NCI-H146 treated with DMSO at 0.1 percent for 48 hours (cell line): ENCODE measurements at regions not wholly inside any gene's neighbourhood (a gene's known extent, or its start where the extent isn't known, plus 50 kb on each side); places are given as distances from the start of the nearest gene placed in this dataset.
A peak's percentile ranks its signal among the peaks of the same experiment; 100 is the strongest.

Source experiments
- DNase-seq: peaks from one replicate; lab custom pipeline; 2025; ENCODE audit not compliant: unreplicated experiment; lab: John Stamatoyannopoulos, UW

- no peak for DNase-seq
These were observed 320.2 kb upstream of the PLET1 start for GRCh38 chr11:112580864-112581263.

- no peak for DNase-seq
These were observed 321.1 kb upstream of the PLET1 start for GRCh38 chr11:112581747-112582146.

DNA sequence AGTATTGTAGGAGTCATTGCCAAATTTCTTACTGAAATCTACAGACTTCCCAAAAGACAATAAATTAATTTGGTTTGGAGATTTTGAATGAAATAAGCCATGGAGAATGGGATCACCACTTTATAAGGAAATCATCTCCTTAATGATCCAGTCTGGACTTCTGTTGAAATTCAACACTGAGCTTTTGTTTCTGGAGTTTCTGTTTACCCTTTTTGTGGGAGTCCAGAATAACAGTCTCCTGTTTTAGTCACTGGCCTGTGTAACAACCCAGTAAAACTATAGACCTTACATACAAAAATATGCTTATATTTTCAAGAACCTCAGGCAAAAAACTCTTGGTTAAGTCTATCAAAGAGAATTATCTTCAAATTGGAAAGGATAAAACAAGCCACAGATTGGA, 321.7 kb upstream of the PLET1 start:
- DNase-seq = no peak

DNA sequence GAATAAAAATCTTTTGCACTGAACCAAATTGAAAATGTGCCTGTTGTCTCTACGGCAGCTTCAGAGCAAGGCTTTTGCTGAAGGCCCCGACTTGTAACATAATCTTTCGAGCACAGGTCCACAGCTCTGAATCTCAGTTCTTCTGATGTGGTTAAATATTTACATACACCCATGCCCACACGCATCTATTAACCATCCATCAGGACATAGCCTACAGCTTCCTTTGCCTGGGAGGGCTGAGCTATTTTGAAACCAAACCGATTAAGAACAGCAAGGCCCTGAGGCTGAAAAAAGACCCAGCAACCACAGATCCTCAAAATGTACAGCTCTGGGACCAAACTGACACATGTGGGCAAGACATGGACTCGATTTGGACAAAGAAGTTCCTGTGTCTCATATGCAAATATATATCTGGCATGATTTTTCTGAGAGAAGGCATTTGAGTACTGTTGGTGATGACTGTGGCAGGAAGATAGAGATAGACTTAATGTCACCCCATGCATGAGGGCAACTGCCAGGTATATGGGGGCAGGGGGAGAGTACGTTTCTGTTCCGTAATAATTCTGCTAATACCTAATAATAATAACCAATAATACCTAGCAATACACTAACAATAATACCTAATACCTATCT, 322.7 kb upstream of the PLET1 start:
- DNase-seq = no peak

- DNase-seq = peak; percentile 67
These were observed 324.0 kb upstream of the PLET1 start for GRCh38 chr11:112584672-112585071.

GRCh38 chr11:112587664-112588063, 327.0 kb upstream of the PLET1 start:
- no peak for DNase-seq

DNA sequence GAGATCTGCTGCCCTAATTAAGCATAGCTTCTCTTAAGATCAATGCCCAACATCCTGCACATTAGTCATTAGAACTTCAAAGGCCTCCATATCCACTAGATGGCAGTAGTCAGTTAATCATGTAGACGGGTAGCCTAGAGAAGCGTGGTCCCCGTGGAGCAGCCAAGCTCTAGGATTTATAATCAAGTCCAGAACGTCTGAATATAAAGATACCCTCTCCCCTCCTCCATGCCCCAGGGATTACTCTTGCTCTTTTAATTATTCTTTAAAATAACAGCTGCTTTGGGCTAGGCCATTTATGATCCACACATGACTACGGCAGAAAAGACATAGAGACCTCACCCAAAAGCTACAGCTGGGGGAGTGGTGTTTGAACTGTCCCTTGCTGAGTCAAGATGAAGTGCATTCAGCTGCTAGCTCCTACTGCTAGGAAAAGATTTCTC, 327.6 kb upstream of the PLET1 start:
- DNase-seq = peak; percentile 88

DNA sequence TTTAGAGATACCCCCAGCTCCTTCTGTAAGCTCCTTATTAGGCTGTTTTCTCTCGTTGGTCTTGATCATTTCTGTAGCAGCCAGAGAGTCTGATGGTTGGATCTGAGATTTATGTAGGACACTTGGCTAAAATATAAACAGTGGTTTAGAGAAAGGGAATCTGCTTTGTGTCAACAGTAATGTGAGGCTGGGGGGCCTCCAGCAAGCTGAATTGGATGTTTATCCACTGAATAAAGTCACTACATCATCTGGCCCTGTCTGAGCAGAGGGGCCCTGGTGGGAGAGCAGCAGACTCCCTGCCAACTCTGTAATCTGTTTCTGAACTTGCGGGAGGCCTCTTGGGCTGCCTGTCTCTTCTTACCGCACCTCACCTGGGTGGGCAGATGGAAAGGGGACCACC, 328.5 kb upstream of the PLET1 start:
- DNase-seq = no peak

GRCh38 chr11:112590764-112591163, 330.1 kb upstream of the PLET1 start:
- DNase-seq = no peak

DNA sequence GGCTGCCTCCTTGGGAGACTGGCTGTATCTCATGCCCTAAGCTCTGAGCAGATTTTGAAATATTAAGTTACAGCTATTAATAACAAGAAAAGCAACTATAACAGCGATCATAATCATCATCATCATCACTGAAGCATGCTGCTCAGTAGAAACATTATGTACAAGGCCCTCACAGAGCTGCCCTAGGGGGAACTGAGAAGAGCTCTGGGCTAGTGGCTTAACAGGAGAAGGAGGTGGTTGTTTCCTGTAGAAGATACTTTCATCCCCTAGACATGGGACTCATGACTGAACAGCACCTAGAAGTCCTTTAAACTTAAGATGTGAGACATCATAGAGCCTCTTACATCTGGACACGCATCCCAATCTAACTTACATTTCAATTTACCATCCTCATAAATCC, 332.8 kb upstream of the PLET1 start:
- DNase-seq = no peak

DNA sequence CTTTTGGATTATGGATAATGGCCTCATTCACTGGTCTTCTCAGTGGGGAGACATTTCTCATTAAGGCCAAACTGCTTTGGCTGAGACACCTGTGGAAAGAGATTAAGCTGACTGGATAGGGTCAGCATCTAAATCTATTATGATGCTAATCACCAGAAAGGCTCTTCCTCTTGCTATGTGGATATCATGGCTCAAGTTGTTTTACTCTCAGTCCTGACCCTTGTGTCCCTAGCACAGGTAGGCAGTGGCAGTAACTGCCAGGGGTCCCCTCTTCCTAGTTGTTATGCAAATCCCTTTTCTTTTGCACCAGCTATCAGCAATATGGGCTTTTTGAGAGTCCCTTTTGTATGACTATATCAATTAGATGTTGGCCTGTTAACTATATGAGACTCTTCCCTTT, 335.7 kb upstream of the PLET1 start:
- DNase-seq = peak; percentile 22

GRCh38 chr11:112597286-112597790, 336.7 kb upstream of the PLET1 start:
- no peak for DNase-seq

DNA sequence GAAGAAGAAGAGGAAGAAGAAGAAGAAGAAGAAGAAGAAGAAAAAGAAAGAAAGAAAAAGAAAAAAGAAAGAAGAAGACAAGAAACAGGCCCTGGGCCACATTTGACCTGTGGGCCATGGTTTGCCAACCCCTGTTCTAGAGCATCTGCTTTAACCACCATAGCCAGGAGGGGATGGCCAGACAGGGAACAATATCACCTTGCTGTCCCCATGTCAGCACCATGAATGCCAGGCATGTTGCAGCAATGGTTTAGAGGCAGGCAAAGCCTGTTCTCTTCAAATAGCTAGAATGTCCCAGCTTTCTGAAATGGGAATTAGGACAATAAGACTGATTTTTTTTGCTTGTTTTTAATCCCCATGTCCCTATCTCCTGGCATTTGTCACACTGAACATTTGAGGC, 338.6 kb upstream of the PLET1 start:
- no peak for DNase-seq

DNA sequence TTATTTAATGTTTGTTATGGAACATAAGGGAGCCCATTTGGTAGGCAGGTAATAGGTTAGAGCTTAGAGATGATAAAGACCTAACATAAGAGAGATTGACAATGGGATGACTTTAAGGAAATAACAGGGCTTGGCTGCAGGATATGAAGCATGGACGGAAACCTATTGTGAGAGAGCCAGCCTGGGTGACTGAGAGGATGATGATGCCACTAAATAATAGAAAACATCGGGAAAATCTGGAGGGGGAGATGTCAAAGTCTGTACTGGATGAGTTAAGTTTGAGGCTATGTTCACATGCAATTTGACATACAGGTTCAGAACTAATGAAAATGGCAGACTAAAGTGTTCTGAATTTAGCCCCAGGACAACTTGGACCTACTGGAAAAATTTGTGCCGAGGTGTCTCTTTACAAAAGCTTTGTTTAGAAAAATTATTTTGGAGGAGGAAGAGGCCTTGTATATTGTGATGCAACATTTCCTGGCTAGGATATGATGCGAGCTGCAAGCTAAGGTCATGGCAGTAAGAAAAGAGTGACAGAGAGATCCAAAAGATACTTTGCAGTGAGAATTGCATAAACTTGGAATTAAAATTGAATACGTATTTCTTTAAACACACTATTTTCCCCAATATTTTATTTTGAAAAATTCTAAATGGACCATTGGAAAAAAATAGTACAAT, 339.3 kb upstream of the PLET1 start:
- DNase-seq = no peak

GRCh38 chr11:112605093-112605666, 344.5 kb upstream of the PLET1 start:
- DNase-seq = no peak

DNA sequence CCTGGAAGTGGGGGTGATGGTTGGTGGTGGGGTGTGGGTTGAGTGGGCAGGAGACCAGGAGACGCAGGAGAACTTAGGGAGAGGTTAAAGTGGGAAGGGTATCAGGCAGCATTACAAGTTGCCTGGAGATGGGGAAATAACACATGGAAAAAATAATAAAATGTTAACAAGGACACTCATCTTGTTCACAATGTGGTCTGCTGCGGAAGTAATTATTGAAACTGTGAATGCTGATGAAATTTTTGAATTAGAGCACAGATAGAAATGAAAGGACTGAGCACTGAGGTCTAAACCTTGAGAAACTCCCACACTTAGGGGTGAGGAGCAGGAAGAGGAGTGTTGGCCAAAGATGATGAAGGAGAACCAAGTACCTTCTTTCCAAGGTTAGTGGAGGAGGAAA, 346.0 kb upstream of the PLET1 start:
- DNase-seq = no peak

GRCh38 chr11:112608509-112608908, 347.8 kb upstream of the PLET1 start:
- DNase-seq = no peak

DNA sequence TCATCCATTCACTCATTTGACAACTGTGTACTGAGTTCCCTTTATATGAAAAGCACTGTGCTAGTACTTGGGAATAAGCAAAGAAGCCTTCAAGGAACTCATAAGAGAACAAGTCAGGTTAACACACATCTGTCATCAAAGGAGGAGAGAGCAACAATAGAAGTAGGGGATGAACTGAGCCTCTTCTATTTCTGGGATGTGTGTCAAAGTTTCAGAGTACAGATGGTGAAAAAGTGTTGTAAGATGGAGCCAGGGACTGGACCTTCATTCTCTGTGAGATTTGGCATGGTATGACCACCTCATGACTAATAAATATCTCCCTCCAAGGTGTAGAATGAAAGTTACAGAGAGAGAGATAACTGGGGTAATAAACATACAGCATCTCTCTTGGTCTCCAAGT, 349.8 kb upstream of the PLET1 start:
- DNase-seq = no peak

DNA sequence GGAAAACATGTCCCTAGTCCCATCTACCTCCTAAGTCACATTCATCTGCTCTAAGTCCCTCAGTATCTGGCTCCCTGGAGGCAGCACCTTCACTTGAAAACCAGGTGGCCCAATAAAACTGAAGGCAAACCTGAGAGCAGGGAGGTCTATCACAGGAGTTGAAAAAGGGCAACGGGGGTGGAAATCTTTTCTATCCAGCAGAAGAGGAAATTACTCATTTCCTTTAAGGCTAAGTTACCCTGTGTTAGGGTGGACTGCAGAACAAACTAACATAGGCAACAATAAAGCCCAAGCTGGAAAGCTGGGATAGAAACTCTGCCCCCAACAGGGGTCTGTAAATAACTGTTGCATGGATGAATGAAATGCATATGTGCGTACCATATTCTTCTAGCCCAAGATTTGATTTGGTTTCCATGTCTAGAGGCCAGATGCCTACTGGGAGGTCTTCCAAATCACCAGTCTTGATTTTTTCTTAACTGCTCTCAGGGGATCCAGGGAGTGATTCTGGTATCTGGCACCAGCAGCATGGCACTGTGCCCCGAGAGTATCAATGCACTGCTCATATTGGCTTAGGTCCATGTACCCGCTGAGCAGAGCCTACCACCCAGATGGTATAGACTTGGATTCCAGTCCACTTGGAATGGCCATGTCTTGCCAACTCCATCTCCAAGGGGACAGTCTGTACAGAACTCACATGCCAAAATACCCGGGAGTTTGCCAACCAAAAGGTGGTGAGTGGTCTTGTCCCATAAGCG, 350.0 kb upstream of the NCAM1 start:
- DNase-seq = no peak

- no peak for DNase-seq
These were observed 349.4 kb upstream of the NCAM1 start for GRCh38 chr11:112611771-112612170.

GRCh38 chr11:112612250-112612849, 348.9 kb upstream of the NCAM1 start:
- DNase-seq = peak; percentile 24
